ENCODE measurements at regions not wholly inside any gene's neighbourhood (a gene's known extent, or its start where the extent isn't known, plus 50 kb on each side); places are given as distances from the start of the nearest gene placed in this dataset.

GRCh38 chr12:93323625-93324329, 53.9 kb upstream of the NUDT4 start:
- Histone ChIP-seq H3K27me3 (replicated peaks; ENCODE audit: insufficient read depth, low read depth, low read length, poor library complexity) (no peaks in the 10 kb centered on the region), H3K4me3 (ENCODE audit: low read depth, low read length, poor library complexity, severe bottlenecking) (no peak overlapping the region), H3K4me1 (ENCODE audit: insufficient read depth, low read length, poor library complexity, severe bottlenecking) (peaks cover 13% of the 10 kb centered on the region), H3K9me3 (ENCODE audit: low read depth, low read length, poor library complexity, severe bottlenecking) (no peaks in the 10 kb centered on the region), H3K27ac (ENCODE audit: low read depth, low read length, poor library complexity, severe bottlenecking) (no peak overlapping the region), H3K36me3 (ENCODE audit: insufficient read depth, low read length, poor library complexity, severe bottlenecking) (no peaks in the 10 kb centered on the region)
- TF ChIP-seq EZH2 (IDR thresholded peaks at IDR 0.05; ENCODE audit: borderline replicate concordance, low read depth, low read length, poor library complexity, severe bottlenecking): no peak
- TF ChIP-seq, protein P1, sequence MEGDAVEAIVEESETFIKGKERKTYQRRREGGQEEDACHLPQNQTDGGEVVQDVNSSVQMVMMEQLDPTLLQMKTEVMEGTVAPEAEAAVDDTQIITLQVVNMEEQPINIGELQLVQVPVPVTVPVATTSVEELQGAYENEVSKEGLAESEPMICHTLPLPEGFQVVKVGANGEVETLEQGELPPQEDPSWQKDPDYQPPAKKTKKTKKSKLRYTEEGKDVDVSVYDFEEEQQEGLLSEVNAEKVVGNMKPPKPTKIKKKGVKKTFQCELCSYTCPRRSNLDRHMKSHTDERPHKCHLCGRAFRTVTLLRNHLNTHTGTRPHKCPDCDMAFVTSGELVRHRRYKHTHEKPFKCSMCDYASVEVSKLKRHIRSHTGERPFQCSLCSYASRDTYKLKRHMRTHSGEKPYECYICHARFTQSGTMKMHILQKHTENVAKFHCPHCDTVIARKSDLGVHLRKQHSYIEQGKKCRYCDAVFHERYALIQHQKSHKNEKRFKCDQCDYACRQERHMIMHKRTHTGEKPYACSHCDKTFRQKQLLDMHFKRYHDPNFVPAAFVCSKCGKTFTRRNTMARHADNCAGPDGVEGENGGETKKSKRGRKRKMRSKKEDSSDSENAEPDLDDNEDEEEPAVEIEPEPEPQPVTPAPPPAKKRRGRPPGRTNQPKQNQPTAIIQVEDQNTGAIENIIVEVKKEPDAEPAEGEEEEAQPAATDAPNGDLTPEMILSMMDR (conservative IDR thresholded peaks at IDR 0.05; ENCODE audit: low read depth, low read length): no peak
- no peak for DNase-seq (ENCODE audit: low spot score)
- ChIA-PET CTCF (no interaction called here), POLR2A (ENCODE audit: low non-redundant PET) (no interaction called here)
- intact Hi-C loops (cut with micrococcal nuclease; ENCODE audit: unreplicated experiment): no loop called here
- BruUV-seq (replicated peaks): no TSS peak

DNA sequence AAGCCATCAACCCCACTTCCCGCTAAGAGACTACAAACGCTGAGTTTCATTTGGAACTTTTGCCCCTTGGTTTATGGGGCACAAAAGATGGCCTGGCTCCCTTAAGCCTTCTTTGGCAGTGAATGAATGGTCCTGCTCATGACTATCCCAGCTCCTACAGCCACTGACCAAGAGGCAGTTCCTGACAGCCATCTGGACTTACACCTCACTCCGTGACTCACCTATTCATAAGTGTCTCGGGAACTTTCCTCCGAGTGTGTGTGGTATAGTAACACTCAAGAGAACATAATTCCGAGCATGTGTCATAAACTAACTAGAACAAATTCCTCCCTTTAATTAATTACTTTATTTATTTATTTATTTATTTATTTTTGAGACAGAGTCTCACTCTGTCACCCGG, 51.9 kb upstream of the NUDT4 start:
- ChIA-PET CTCF (interaction anchor here (0.7 kb wide), 1 partner anchor 55 kb away, joined by 6 read pairs; no protein-coding TSS in a partner anchor), POLR2A (ENCODE audit: low non-redundant PET) (no interaction called here)

More for the DNA sequence above, 51.9 kb upstream of the NUDT4 start:
- no peak overlapping the region for H3K4me3 ChIP-seq (ENCODE audit: low read depth, low read length, poor library complexity, severe bottlenecking)
- DNase-seq (ENCODE audit: low spot score): no peak
- no peaks in the 10 kb centered on the region for H3K27me3 ChIP-seq (replicated peaks; ENCODE audit: insufficient read depth, low read depth, low read length, poor library complexity)
- H3K4me1 ChIP-seq (ENCODE audit: insufficient read depth, low read length, poor library complexity, severe bottlenecking): no peaks in the 10 kb centered on the region
- no TSS peak for BruUV-seq (replicated peaks)
- no peaks in the 10 kb centered on the region for H3K36me3 ChIP-seq (ENCODE audit: insufficient read depth, low read length, poor library complexity, severe bottlenecking)
- no peak overlapping the region for H3K27ac ChIP-seq (ENCODE audit: low read depth, low read length, poor library complexity, severe bottlenecking)
- H3K9me3 ChIP-seq (ENCODE audit: low read depth, low read length, poor library complexity, severe bottlenecking): no peaks in the 10 kb centered on the region
- TF ChIP-seq, protein P1 (conservative IDR thresholded peaks at IDR 0.05; ENCODE audit: low read depth, low read length): no peak
- TF ChIP-seq EZH2 (IDR thresholded peaks at IDR 0.05; ENCODE audit: borderline replicate concordance, low read depth, low read length, poor library complexity, severe bottlenecking): no peak
- intact Hi-C loops (cut with micrococcal nuclease; ENCODE audit: unreplicated experiment): no loop called here
